Right lobe of liver (tissue), 4 donors: ENCODE measurements at regions not wholly inside any gene's neighbourhood (a gene's known extent, or its start where the extent isn't known, plus 50 kb on each side); places are given as distances from the start of the nearest gene placed in this dataset.

ENCODE experiments used
- CTCF ChIP-seq, 4 donors: fragments of 200-600 bp in 3 of 4; fragments of 450-650 bp in 1 of 4; IDR thresholded peaks; one replicate each; pipeline versions ENCODE4 v1.5.1 to v1.8.0; 2016 to 2022; ENCODE audit warnings: antibody characterized with exemption in 4 of 4, mild to moderate bottlenecking in 2 of 4
- POLR2A ChIP-seq: fragments of 450-650 bp; IDR thresholded peaks from one replicate; pipeline ENCODE4 v1.6.1; 2017; ENCODE audit warnings: antibody characterized with exemption, mild to moderate bottlenecking
- donor health status: DM: no; HTN: no; CAD: no.
- donor health status: DM: no; HTN: no; CAD: no.
- donor health status: DM: no; HTN: yes; CAD: no.

GRCh38 chr13:58858870-58859371 lies 1227.4 kb downstream of the PCDH17 start:
- TF ChIP-seq CTCF (IDR thresholded peaks at IDR 0.05) (no peak), POLR2A (no peak)
